Neural cell (in vitro differentiated cells): ENCODE measurements at regions not wholly inside any gene's neighbourhood (a gene's known extent, or its start where the extent isn't known, plus 50 kb on each side); places are given as distances from the start of the nearest gene placed in this dataset.

Experiments
- H2AFZ ChIP-seq: fragments of 200-600, 300-800 bp; sonication (generic), shearing (Covaris generic); 2 replicates; pipeline ENCODE4 v1.6.0; 2014; ENCODE audit warnings: low read depth, mild to moderate bottlenecking, antibody characterized with exemption, low read length, moderate library complexity
- H3F3A ChIP-seq: fragments of 200-600 bp; shearing (Covaris generic); 2 replicates; pipeline ENCODE4 v1.6.1; 2016; ENCODE audit warnings: mild to moderate bottlenecking, moderate library complexity, mixed read lengths, antibody characterized with exemption, low read length; ENCODE audit not compliant: insufficient read depth, poor library complexity, severe bottlenecking
- H3K27ac ChIP-seq: fragments of 200-600, 300-800 bp; sonication (generic), shearing (Covaris generic); 2 replicates; pipeline ENCODE4 v1.5.1; 2014; ENCODE audit warnings: mild to moderate bottlenecking, low read length, moderate library complexity
- H3K27me3 ChIP-seq: fragments of 300-800, 200-600 bp; sonication (generic), shearing (Covaris generic); 2 replicates; pipeline ENCODE4 v1.6.0; 2014; ENCODE audit warnings: mild to moderate bottlenecking, low read depth, low read length, moderate library complexity; ENCODE audit not compliant: insufficient read depth
- H3K36me3 ChIP-seq: fragments of 300-800, 200-600 bp; sonication (generic), shearing (Covaris generic); 2 replicates; pipeline ENCODE4 v1.5.1; 2014; ENCODE audit warnings: mild to moderate bottlenecking, antibody characterized with exemption, low read length, moderate library complexity; ENCODE audit not compliant: insufficient read depth
- H3K4me2 ChIP-seq: fragments of 300-800, 200-600 bp; sonication (generic), shearing (Covaris generic); 2 replicates; pipeline ENCODE4 v1.6.0; 2014; ENCODE audit warnings: mild to moderate bottlenecking, low read length
- H3K4me3 ChIP-seq: fragments of 300-800, 200-600 bp; sonication (generic), shearing (Covaris generic); 2 replicates; pipeline ENCODE4 v1.5.1; 2014; ENCODE audit warnings: mild to moderate bottlenecking, low read length, moderate library complexity
- H3K79me2 ChIP-seq: fragments of 200-600 bp; shearing (Covaris generic); replicated peaks from 2 replicates; pipeline ENCODE4 v1.6.0; 2014; ENCODE audit warnings: mild to moderate bottlenecking, low read length, moderate library complexity; ENCODE audit not compliant: insufficient read depth
- H3K9ac ChIP-seq: fragments of 300-800, 200-600 bp; sonication (generic), shearing (Covaris generic); 2 replicates; pipeline ENCODE4 v1.6.1; 2016; ENCODE audit warnings: mild to moderate bottlenecking, low read length, mixed read lengths
- H3K9me2 ChIP-seq: fragments of 200-600 bp; shearing (Covaris generic); 2 replicates; pipeline ENCODE4 v1.6.1; 2016; ENCODE audit warnings: mild to moderate bottlenecking, low read length, mixed read lengths; ENCODE audit not compliant: insufficient read depth
- H3K9me3 ChIP-seq: fragments of 200-600, 300-800 bp; sonication (generic), shearing (Covaris generic); 2 replicates; pipeline ENCODE4 v1.6.1; 2016; ENCODE audit warnings: mild to moderate bottlenecking, mixed run types, low read length, moderate library complexity, mixed read lengths
- H4K20me1 ChIP-seq: fragments of 200-600 bp; shearing (Covaris generic); 2 replicates; pipeline ENCODE4 v1.6.1; 2016; ENCODE audit warnings: mild to moderate bottlenecking, mixed run types; ENCODE audit not compliant: insufficient read depth
- CTCF ChIP-seq: fragments of 450-650 bp; IDR thresholded peaks from 2 replicates; pipeline ENCODE4 v1.5.1; 2014; ENCODE audit warnings: antibody characterized with exemption, mild to moderate bottlenecking, moderate library complexity; ENCODE audit not compliant: poor library complexity, severe bottlenecking
- EP300 ChIP-seq: fragments of 450-650 bp; conservative IDR thresholded peaks from 2 replicates; pipeline ENCODE4 v1.6.1; 2014; ENCODE audit warnings: antibody characterized with exemption, mild to moderate bottlenecking, moderate library complexity; ENCODE audit not compliant: poor library complexity, severe bottlenecking
- EZH2 ChIP-seq: fragments of 200-600, 300-800 bp; shearing (Covaris generic), sonication (generic); IDR thresholded peaks from 2 replicates; pipeline ENCODE4 v1.6.1; 2014; ENCODE audit warnings: antibody characterized with exemption, low read length, borderline replicate concordance, mild to moderate bottlenecking; ENCODE audit not compliant: insufficient read depth, poor library complexity, severe bottlenecking
- MXI1 ChIP-seq: fragments of 450-650 bp; conservative IDR thresholded peaks from 2 replicates; pipeline ENCODE4 v1.6.1; 2014; ENCODE audit warnings: antibody characterized with exemption, mild to moderate bottlenecking; ENCODE audit not compliant: poor library complexity, severe bottlenecking
- POLR2AphosphoS5 ChIP-seq: IDR thresholded peaks from 2 replicates; pipeline ENCODE4 v1.6.1; 2012
- RAD21 ChIP-seq: fragments of 450-650 bp; conservative IDR thresholded peaks from 2 replicates; pipeline ENCODE4 v1.6.1; 2014; ENCODE audit warnings: antibody characterized with exemption, mild to moderate bottlenecking, moderate library complexity
- SMC3 ChIP-seq: fragments of 450-650 bp; conservative IDR thresholded peaks from 2 replicates; pipeline ENCODE4 v1.6.1; 2014; ENCODE audit warnings: antibody characterized with exemption, mild to moderate bottlenecking, moderate library complexity; ENCODE audit not compliant: poor library complexity
- TAF1 ChIP-seq: IDR thresholded peaks from 2 replicates; pipeline ENCODE4 v1.6.1; 2012; ENCODE audit warnings: low read depth
- TF ChIP-seq, protein P1 (sequence below): IDR thresholded peaks from 2 replicates; pipeline ENCODE4 v1.6.1; 2012; ENCODE audit warnings: borderline replicate concordance

DNA sequence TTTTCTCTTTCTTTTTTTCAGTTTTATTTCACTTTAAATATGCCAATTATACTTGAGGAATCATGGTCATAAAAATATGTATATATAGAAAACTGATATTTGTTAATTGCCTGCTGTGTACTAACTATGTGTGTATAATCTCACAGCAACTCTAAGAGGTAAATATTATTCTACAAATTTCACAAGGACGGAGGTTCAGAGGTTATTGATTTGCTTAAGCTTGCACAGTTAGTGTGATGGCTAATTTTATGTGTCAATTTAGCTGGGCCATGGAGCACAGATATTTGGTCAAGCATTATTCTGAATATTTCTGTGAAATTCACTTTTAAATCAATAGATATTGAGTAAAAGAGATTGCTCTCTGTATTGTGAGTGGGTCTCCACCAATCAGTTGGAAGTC is 75.7 kb upstream of the CENPW start:
- no peaks in the 10 kb centered on the region for H3K9me3 ChIP-seq
- H3K4me2 ChIP-seq = no peak overlapping the region
- H3K4me3 ChIP-seq = no peak overlapping the region
- no peaks in the 10 kb centered on the region for H4K20me1 ChIP-seq
- TF ChIP-seq EP300 (no peak), EZH2 (no peak), MXI1 (no peak), TAF1 (no peak), RAD21 (no peak), CTCF (no peak), SMC3 (no peak), POLR2AphosphoS5 (no peak)
- TF ChIP-seq, protein P1, sequence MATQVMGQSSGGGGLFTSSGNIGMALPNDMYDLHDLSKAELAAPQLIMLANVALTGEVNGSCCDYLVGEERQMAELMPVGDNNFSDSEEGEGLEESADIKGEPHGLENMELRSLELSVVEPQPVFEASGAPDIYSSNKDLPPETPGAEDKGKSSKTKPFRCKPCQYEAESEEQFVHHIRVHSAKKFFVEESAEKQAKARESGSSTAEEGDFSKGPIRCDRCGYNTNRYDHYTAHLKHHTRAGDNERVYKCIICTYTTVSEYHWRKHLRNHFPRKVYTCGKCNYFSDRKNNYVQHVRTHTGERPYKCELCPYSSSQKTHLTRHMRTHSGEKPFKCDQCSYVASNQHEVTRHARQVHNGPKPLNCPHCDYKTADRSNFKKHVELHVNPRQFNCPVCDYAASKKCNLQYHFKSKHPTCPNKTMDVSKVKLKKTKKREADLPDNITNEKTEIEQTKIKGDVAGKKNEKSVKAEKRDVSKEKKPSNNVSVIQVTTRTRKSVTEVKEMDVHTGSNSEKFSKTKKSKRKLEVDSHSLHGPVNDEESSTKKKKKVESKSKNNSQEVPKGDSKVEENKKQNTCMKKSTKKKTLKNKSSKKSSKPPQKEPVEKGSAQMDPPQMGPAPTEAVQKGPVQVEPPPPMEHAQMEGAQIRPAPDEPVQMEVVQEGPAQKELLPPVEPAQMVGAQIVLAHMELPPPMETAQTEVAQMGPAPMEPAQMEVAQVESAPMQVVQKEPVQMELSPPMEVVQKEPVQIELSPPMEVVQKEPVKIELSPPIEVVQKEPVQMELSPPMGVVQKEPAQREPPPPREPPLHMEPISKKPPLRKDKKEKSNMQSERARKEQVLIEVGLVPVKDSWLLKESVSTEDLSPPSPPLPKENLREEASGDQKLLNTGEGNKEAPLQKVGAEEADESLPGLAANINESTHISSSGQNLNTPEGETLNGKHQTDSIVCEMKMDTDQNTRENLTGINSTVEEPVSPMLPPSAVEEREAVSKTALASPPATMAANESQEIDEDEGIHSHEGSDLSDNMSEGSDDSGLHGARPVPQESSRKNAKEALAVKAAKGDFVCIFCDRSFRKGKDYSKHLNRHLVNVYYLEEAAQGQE = no peak
- no peaks in the 10 kb centered on the region for H3K9me2 ChIP-seq
- no peak overlapping the region for H3K9ac ChIP-seq
- no peaks in the 10 kb centered on the region for H3K36me3 ChIP-seq
- no peaks in the 10 kb centered on the region for H3F3A ChIP-seq
- H3K27ac ChIP-seq = no peak overlapping the region
- no peaks in the 10 kb centered on the region for H3K79me2 ChIP-seq
- no peaks in the 10 kb centered on the region for H3K27me3 ChIP-seq
- H2AFZ ChIP-seq = no peak overlapping the region

GRCh38 chr6:126266664-126267063 is 73.3 kb upstream of the CENPW start:
- Histone ChIP-seq H4K20me1 (no peaks in the 10 kb centered on the region), H3K36me3 (no peaks in the 10 kb centered on the region), H3K27ac (no peak overlapping the region), H3K4me3 (no peak overlapping the region), H3K27me3 (no peaks in the 10 kb centered on the region), H3K79me2 (no peaks in the 10 kb centered on the region), H3K9ac (no peak overlapping the region), H3F3A (no peaks in the 10 kb centered on the region), H3K9me3 (no peaks in the 10 kb centered on the region), H2AFZ (no peak overlapping the region), H3K9me2 (no peaks in the 10 kb centered on the region), H3K4me2 (no peak overlapping the region)
- TF ChIP-seq EP300 (no peak), SMC3 (no peak), TAF1 (no peak), EZH2 (no peak), CTCF (no peak), POLR2AphosphoS5 (no peak), RAD21 (no peak), MXI1 (no peak)
- TF ChIP-seq, protein P1 = no peak
